OCI-LY7 (cell line): ENCODE measurements at regions not wholly inside any gene's neighbourhood (a gene's known extent, or its start where the extent isn't known, plus 50 kb on each side); places are given as distances from the start of the nearest gene placed in this dataset.

Source experiments
- BruUV-seq: library from RNA; stranded (reverse); fragments of 400-500 nt; replicated peaks from 2 replicates; lab custom pipeline; 2021; lab: Mats Ljungman, UMichigan
- CTCF ChIA-PET: fragments of 300-600 bp; sonication (Branson Sonifier 250); formaldehyde crosslinking; loops from one replicate; lab custom pipeline; 2022; ENCODE audit warnings: antibody characterized with exemption; ENCODE audit not compliant: unreplicated experiment; lab: Charles Lee
- POLR2A ChIA-PET: fragments of 300-600 bp; sonication (Branson Sonifier 250); formaldehyde crosslinking; loops from one replicate; lab custom pipeline; 2022; ENCODE audit warnings: antibody characterized with exemption; lab: Charles Lee
- DNase-seq: peaks from one replicate; pipeline ENCODE4 v3.0.0-alpha.2; 2015; ENCODE audit warnings: low spot score
- H2AFZ ChIP-seq: fragments of 200-600 bp; sonication (generic), shearing (Covaris generic); 2 replicates; pipeline ENCODE4 v1.6.1; 2014; ENCODE audit warnings: mild to moderate bottlenecking, antibody characterized with exemption, low read length, moderate library complexity
- H3K27ac ChIP-seq: fragments of 200-600 bp; sonication (generic); 2 replicates; pipeline ENCODE4 v1.5.1; 2014; ENCODE audit warnings: mixed run types, low read depth, mild to moderate bottlenecking, moderate library complexity, low read length, inconsistent platforms; ENCODE audit not compliant: poor library complexity, severe bottlenecking
- H3K36me3 ChIP-seq: fragments of 200-600 bp; sonication (generic); 2 replicates; pipeline ENCODE4 v1.6.1; 2014; ENCODE audit warnings: mild to moderate bottlenecking, antibody characterized with exemption, low read length, moderate library complexity, mixed read lengths; ENCODE audit not compliant: insufficient read depth
- H3K4me1 ChIP-seq: fragments of 200-600 bp; sonication (generic); 2 replicates; pipeline ENCODE4 v1.5.1; 2014; ENCODE audit warnings: mild to moderate bottlenecking, low read length; ENCODE audit not compliant: insufficient read depth, poor library complexity, severe bottlenecking
- H3K4me2 ChIP-seq: fragments of 200-600 bp; sonication (generic); 2 replicates; pipeline ENCODE4 v1.6.1; 2014; ENCODE audit warnings: mild to moderate bottlenecking, low read length
- H3K4me3 ChIP-seq: fragments of 200-600 bp; sonication (generic); 2 replicates; pipeline ENCODE4 v1.5.1; 2014; ENCODE audit warnings: mild to moderate bottlenecking, low read depth, low read length; ENCODE audit not compliant: poor library complexity, severe bottlenecking
- H3K79me2 ChIP-seq: fragments of 200-600 bp; sonication (generic); 2 replicates; pipeline ENCODE4 v1.6.1; 2016; ENCODE audit warnings: low read depth, mild to moderate bottlenecking, low read length, moderate library complexity, mixed read lengths; ENCODE audit not compliant: insufficient read depth
- H3K9me2 ChIP-seq: fragments of 200-600 bp; sonication (generic); 2 replicates; pipeline ENCODE4 v1.6.1; 2016; ENCODE audit warnings: mild to moderate bottlenecking, low read length, mixed read lengths; ENCODE audit not compliant: insufficient read depth
- H3K9me3 ChIP-seq: fragments of 200-600 bp; sonication (generic); 2 replicates; pipeline ENCODE4 v1.6.1; 2014; ENCODE audit warnings: mild to moderate bottlenecking, mixed run types, low read length, mixed read lengths
- H4K20me1 ChIP-seq: fragments of 200-600 bp; sonication (generic); 2 replicates; pipeline ENCODE4 v1.6.1; 2014; ENCODE audit warnings: mild to moderate bottlenecking, antibody characterized with exemption, low read length, moderate library complexity, mixed read lengths; ENCODE audit not compliant: insufficient read depth
- EZH2phosphoT487 ChIP-seq: fragments of 200-600 bp; sonication (generic); IDR thresholded peaks from 2 replicates; pipeline ENCODE4 v1.6.1; 2018; ENCODE audit warnings: low read depth, borderline replicate concordance, mild to moderate bottlenecking, mixed run types, antibody characterized with exemption, low read length, moderate library complexity, mixed read lengths
- intact Hi-C: fragments of 100-400 bp; cut with micrococcal nuclease; formaldehyde crosslinking; loops from one replicate; pipeline ENCODE4 v1.10.0; 2022; ENCODE audit not compliant: unreplicated experiment
- TF ChIP-seq, protein P1 (sequence below): fragments of 200-600 bp; sonication (generic); conservative IDR thresholded peaks from 2 replicates; pipeline ENCODE4 v1.5.1; 2014; ENCODE audit warnings: mild to moderate bottlenecking, antibody characterized with exemption, low read length, moderate library complexity, mixed read lengths

DNA sequence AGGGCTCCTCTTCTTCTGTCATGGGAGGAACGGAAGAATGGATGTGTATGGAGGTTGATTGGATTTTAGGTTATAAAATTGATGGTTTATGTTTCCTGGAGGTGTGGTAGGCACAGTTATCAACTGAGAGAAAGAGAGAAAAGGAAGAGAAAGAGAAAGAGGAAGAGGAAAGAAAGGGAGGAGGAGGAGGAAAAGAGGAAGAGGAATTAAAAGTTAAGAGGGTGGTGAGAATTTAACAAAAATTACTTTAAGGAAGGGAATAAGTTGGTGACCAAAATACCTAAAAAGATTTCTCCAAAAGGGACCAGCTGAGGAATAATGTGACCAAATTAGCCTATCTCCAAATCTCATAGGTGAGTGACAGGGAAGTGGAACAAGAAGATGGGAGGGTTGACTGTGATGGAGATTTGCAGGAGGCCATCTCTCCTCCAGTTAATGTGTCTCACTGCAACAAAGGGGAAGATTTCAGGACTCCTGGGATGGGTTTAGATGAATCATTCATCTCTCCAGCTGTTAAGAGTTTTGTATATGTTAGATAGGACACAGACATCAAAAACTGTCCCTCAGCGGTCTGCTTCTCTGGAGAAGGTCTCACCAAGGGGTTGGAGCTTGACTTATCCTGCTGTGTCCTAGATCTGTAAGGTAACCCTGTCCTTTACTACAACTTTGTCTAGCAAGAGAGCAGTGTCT lies 76.0 kb upstream of the TMC1 start:
- H2AFZ ChIP-seq, result no peak overlapping the region
- H3K9me3 ChIP-seq, result no peaks in the 10 kb centered on the region
- no TSS peak for BruUV-seq
- intact Hi-C loops, result no loop called here
- TF ChIP-seq, protein P1, sequence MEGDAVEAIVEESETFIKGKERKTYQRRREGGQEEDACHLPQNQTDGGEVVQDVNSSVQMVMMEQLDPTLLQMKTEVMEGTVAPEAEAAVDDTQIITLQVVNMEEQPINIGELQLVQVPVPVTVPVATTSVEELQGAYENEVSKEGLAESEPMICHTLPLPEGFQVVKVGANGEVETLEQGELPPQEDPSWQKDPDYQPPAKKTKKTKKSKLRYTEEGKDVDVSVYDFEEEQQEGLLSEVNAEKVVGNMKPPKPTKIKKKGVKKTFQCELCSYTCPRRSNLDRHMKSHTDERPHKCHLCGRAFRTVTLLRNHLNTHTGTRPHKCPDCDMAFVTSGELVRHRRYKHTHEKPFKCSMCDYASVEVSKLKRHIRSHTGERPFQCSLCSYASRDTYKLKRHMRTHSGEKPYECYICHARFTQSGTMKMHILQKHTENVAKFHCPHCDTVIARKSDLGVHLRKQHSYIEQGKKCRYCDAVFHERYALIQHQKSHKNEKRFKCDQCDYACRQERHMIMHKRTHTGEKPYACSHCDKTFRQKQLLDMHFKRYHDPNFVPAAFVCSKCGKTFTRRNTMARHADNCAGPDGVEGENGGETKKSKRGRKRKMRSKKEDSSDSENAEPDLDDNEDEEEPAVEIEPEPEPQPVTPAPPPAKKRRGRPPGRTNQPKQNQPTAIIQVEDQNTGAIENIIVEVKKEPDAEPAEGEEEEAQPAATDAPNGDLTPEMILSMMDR, result no peak
- no peak for TF ChIP-seq EZH2phosphoT487
- H3K79me2 ChIP-seq, result no peaks in the 10 kb centered on the region
- H4K20me1 ChIP-seq, result no peaks in the 10 kb centered on the region
- ChIA-PET POLR2A (no interaction called here), CTCF (no interaction called here)
- no peak overlapping the region for H3K4me3 ChIP-seq
- H3K27ac ChIP-seq, result no peak overlapping the region
- no peaks in the 10 kb centered on the region for H3K36me3 ChIP-seq
- H3K4me1 ChIP-seq, result no peaks in the 10 kb centered on the region
- no peak overlapping the region for H3K4me2 ChIP-seq
- H3K9me2 ChIP-seq, result no peaks in the 10 kb centered on the region
- DNase-seq, result no peak

DNA sequence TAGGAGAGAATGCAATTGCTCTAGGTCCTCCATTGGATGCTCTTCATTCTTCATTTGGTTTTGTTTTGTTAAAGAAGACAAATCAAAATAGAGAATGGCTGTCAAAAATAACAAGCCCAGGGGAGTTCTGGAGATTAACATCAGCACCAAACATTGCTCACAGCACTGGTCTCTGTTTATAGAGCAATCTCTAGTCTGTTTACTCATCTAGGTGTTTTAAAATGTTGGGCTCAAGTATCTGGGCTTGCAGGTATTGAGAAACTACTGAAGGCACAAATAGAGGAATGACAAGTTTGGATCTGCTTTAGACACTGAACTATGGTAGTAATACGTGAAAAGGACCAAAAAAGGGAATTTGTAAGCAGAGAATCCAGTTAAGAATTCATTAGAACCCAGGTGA lies 77.0 kb upstream of the TMC1 start:
- H2AFZ ChIP-seq, result no peak overlapping the region
- no TSS peak for BruUV-seq
- intact Hi-C loops, result no loop called here

DNA sequence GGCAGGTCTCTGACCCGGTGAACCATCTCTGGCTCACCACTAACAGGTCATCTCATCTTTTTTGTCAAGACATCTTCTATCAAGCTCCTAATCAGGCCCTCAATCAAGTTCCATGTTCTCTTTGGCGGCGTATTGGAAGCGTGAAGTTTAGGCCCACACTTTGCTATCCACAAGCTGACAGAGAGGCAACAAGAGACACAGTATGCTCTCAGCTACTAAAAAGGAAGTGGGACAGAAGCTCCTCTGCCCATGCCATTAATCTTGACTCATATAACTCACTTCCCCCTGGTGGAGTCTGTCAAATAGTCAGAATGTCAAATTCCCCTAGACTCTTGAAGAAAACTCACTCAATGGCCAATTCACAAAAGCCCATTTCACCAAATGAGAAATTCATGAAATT lies 77.6 kb upstream of the TMC1 start:
- CTCF ChIA-PET, result no interaction called here
- Histone ChIP-seq H3K4me2 (no peak overlapping the region), H3K4me1 (no peaks in the 10 kb centered on the region)

More for the DNA sequence above, 77.0 kb upstream of the TMC1 start:
- H3K4me1 ChIP-seq, result no peaks in the 10 kb centered on the region
- no peaks in the 10 kb centered on the region for H3K9me2 ChIP-seq
- DNase-seq, result no peak
- H3K36me3 ChIP-seq, result no peaks in the 10 kb centered on the region
- no peak overlapping the region for H3K4me3 ChIP-seq
- H3K9me3 ChIP-seq, result no peaks in the 10 kb centered on the region
- no peak for TF ChIP-seq EZH2phosphoT487
- TF ChIP-seq, protein P1, result no peak
- H3K27ac ChIP-seq, result no peak overlapping the region
- ChIA-PET POLR2A (no interaction called here), CTCF (no interaction called here)
- no peak overlapping the region for H3K4me2 ChIP-seq
- no peaks in the 10 kb centered on the region for H3K79me2 ChIP-seq
- no peaks in the 10 kb centered on the region for H4K20me1 ChIP-seq

More for the DNA sequence above, 77.6 kb upstream of the TMC1 start:
- intact Hi-C loops, result no loop called here
- Histone ChIP-seq H4K20me1 (no peaks in the 10 kb centered on the region), H3K9me2 (no peaks in the 10 kb centered on the region), H3K9me3 (no peaks in the 10 kb centered on the region), H3K79me2 (no peaks in the 10 kb centered on the region), H3K4me3 (no peak overlapping the region), H2AFZ (no peak overlapping the region), H3K36me3 (no peaks in the 10 kb centered on the region), H3K27ac (no peak overlapping the region)
- TF ChIP-seq, protein P1, result no peak
- TF ChIP-seq EZH2phosphoT487, result no peak
- DNase-seq, result no peak
- no TSS peak for BruUV-seq
- POLR2A ChIA-PET, result interaction anchor here (0.6 kb wide), 1 partner anchor 1441 kb away, joined by 6 read pairs; no protein-coding TSS in a partner anchor
